ENCODE measurements at regions not wholly inside any gene's neighbourhood (a gene's known extent, or its start where the extent isn't known, plus 50 kb on each side); places are given as distances from the start of the nearest gene placed in this dataset.
A peak's percentile ranks its signal among the peaks of the same experiment; 100 is the strongest.

GRCh38 chr13:31944262-31945160 lies 87.1 kb upstream of the FRY start:
- no peak for TF ChIP-seq JUND (IDR thresholded peaks at IDR 0.05; ENCODE audit: low read depth)
- in situ Hi-C loops (cut with HindIII; ENCODE audit: low pct_unique_long_range_greater_than_20kb, low sequenced_read_pairs): no loop called here
- DNase-seq (ENCODE audit: low read depth in 1 of 2, low spot score in 1 of 2): no peak

DNA sequence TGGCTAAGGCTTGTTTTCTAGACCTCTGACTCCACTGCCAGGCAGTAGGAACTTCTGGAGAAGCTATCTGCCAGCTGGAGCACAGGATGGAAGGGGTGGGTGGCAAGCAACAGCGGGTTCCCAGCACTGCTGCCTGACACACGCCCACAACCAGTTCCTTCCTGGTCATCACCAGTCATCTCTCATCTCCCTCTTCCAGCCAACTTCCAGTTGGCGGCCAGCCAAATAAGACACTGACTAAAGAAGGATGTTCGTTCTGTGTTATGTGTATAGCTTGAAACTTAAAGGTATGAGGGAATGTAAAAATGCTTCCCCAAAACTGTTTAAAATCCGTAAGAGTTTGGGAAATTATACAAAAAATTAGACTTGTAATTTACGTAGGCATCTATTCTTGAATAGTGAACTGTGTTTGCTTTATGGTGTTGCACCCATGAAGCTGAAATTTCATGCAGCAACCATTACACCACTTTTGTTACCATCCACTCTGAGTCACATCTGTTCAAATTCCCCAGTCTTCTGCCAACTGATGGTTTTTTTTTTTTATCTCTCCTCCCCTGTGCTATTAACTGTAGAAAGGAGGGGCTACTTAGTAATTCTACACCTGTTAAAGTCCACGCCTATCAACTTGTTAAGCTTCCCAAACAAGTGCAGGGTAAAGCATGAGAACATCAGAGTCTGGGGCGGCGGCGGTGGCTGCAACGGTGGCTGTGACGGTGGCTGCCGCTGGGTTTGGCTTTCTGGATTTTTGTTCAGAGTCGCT lies 86.2 kb upstream of the FRY start:
- no peak for TF ChIP-seq JUND (IDR thresholded peaks at IDR 0.05; ENCODE audit: low read depth)
- in situ Hi-C loops (cut with HindIII; ENCODE audit: low pct_unique_long_range_greater_than_20kb, low sequenced_read_pairs): no loop called here
- DNase-seq (ENCODE audit: low read depth in 1 of 2, low spot score in 1 of 2): peak in 1 of 2 experiments; percentile 40

DNA sequence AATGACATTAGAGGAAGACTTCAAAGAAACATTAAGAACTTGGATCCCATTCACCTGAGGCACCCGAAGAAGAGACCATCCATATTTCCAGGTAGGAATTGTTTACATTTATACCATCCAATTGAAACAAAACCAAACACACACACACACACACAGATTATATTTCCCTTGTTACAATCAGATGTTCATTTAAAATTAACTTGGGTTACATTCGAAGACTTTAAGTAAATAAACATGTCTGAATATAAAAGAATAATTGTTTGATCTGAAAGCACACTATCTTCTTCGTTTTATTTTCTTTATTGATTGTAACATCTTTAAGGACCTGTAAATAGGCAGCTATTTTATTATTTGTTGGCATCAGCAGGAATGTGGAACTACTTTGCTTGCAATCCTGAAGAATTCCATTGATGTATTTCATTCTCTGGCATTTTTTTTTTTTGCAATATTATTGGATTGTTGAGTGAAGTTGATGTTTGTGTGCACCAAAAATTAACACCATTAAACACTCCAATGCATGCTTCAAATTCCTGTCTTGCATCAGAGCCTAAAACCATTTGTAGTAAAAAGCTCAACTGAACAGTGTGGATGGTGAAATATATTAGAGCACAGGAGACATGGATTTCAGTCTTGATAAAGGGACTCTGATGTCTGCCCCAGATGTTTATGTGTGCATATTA lies 85.3 kb upstream of the FRY start:
- no peak for TF ChIP-seq JUND (IDR thresholded peaks at IDR 0.05; ENCODE audit: low read depth)
- in situ Hi-C loops (cut with HindIII; ENCODE audit: low pct_unique_long_range_greater_than_20kb, low sequenced_read_pairs): no loop called here
- DNase-seq (ENCODE audit: low read depth in 1 of 2, low spot score in 1 of 2): no peak

DNA sequence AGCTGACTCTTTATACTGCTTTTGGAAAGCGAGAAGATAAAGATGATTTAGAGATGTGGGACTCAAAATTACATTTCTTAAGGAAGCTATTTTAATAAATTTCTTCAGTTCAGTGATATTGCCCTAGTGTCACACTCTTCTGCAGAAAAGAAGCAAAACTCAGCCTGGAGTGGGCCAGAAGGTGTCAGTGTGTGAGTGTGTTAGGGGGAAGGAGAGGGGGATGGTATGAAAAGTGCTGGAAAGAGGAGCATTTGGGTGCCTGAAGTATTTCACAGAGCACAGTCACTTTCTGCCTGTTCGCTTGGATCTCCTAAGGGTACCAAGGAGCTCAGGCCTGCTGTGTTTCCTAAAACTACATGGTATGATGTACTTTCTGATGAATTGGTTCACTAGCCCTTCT lies 84.5 kb upstream of the FRY start:
- TF ChIP-seq JUND (IDR thresholded peaks at IDR 0.05; ENCODE audit: low read depth): no peak
- in situ Hi-C loops (cut with HindIII; ENCODE audit: low pct_unique_long_range_greater_than_20kb, low sequenced_read_pairs): no loop called here
- no peak for DNase-seq (ENCODE audit: low read depth in 1 of 2, low spot score in 1 of 2)

DNA sequence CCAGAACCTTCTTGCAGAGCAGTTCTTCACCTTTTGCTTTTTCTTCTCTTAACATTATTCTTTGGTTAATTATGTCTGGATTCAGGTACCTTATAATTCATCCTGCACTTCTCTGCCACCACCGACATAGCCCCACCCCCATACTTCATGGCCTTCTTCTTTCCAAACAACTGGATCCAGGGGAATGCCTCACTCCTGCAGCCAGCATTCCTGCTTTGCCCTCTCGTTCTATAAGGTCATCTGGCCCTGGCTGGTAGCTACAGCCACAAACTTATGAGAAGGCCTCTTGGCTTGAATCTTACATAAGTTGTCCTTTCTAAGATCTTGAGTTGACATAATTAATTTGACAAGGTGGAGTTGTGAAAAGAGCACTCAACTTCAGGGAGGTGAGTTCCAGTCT lies 84.1 kb upstream of the FRY start:
- no peak for TF ChIP-seq JUND (IDR thresholded peaks at IDR 0.05; ENCODE audit: low read depth)
- DNase-seq (ENCODE audit: low read depth in 1 of 2, low spot score in 1 of 2): no peak
- in situ Hi-C loops (cut with HindIII; ENCODE audit: low pct_unique_long_range_greater_than_20kb, low sequenced_read_pairs): no loop called here

GRCh38 chr13:31949486-31949885 lies 82.1 kb upstream of the FRY start:
- no peak for TF ChIP-seq JUND (IDR thresholded peaks at IDR 0.05; ENCODE audit: low read depth)
- in situ Hi-C loops (cut with HindIII; ENCODE audit: low pct_unique_long_range_greater_than_20kb, low sequenced_read_pairs): no loop called here
- no peak for DNase-seq (ENCODE audit: low read depth in 1 of 2, low spot score in 1 of 2)

DNA sequence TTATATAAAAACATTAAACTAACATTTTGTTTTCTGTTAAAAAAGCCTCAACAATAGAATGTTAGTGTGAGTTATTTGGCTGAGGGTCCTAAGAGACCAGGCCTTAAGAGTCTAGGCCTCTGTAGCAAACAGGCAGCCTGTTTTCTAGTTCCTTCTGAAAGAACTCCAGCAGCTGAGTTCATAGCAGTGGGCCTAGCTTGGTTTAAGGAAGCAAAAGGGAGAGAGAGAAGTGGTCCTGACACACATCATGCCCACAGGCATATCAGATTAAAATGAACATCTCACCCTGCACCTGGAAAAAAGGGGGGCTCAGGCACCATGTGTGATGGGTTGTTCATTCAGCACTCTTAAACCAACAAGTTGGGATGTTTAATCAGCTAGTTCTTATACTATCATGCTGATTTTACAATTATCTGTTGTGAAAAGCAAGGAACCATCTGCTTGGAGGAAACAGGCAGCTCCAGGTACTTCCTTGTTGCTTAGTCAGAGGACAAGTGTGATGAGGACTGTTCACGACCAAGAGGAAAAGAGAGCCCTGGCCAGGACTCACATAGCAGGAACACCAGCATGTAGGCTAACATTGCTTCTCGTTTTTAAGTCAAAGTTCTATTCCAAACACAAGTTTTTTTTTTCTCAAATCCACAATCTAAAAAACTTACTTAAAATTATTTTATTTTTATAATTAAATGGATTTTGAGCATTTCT lies 81.3 kb upstream of the FRY start:
- in situ Hi-C loops (cut with HindIII; ENCODE audit: low pct_unique_long_range_greater_than_20kb, low sequenced_read_pairs): no loop called here
- DNase-seq (ENCODE audit: low read depth in 1 of 2, low spot score in 1 of 2): no peak
- no peak for TF ChIP-seq JUND (IDR thresholded peaks at IDR 0.05; ENCODE audit: low read depth)

DNA sequence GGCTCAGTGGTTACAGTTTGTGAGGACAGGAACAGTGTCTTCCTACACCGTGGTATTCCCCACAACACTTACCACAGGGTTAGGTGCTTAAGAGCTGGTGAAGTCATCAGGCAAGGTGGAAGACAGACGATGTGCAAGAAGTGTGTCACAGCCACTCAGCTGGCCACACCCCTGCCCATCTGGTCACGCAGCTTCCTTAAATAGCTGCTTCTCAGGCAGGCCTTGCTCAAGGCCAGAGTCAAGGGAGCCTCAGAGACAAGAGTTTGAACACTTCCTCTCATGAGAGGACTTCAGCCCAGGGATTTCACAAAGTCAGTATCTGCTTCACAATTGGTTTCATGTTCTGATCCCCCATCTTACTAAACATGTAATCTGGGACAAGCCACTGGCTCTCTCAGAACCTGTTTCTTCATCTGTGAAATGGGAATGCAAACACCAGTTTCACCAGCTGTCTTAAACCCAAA lies 80.3 kb upstream of the FRY start:
- in situ Hi-C loops (cut with HindIII; ENCODE audit: low pct_unique_long_range_greater_than_20kb, low sequenced_read_pairs): no loop called here
- DNase-seq (ENCODE audit: low read depth in 1 of 2, low spot score in 1 of 2): peak in 1 of 2 experiments; percentile 35
- TF ChIP-seq JUND (IDR thresholded peaks at IDR 0.05; ENCODE audit: low read depth): no peak

DNA sequence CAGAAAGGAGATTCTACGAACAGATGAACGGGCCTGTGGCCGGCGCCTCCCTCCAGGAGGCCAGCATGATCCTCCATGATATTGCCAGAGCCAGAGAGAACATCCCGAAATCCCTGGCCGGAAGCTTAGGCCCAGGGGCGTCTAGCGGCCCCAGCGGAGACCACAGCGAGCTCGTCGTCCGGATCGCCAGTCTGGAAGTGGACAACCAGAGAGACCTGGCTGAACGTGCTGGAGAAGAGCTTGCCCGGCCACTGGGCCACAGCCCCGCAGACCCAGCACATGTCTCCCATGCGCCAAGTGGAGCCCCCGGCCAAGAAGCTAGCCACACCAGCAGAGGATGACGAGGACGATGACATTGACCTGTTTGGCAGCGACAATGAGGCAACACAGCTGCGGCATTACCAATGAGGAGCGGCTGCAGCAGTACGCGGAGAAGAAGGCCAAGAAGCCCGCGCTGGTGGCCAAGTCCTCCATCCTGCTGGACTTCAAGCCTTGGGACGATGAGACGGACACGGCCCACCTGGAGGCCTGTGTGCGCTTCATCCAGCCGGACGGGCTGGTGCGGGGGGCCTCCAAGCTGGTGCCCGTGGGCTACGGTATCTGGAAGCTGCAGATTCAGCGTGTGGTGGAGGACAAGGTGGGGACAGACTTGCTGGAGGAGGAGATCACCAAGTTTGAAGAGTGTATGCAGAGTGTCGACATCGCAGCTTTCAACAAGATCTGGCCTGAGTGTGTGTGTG lies 78.8 kb upstream of the FRY start:
- no peak for TF ChIP-seq JUND (IDR thresholded peaks at IDR 0.05; ENCODE audit: low read depth)
- in situ Hi-C loops (cut with HindIII; ENCODE audit: low pct_unique_long_range_greater_than_20kb, low sequenced_read_pairs): no loop called here
- no peak for DNase-seq (ENCODE audit: low read depth in 1 of 2, low spot score in 1 of 2)

- in situ Hi-C loops (cut with HindIII; ENCODE audit: low pct_unique_long_range_greater_than_20kb, low sequenced_read_pairs): no loop called here
- DNase-seq (ENCODE audit: low read depth in 1 of 2, low spot score in 1 of 2): no peak
- TF ChIP-seq JUND (IDR thresholded peaks at IDR 0.05; ENCODE audit: low read depth): no peak
These were observed 76.5 kb upstream of the FRY start for GRCh38 chr13:31955101-31955500.

GRCh38 chr13:31955741-31956140 lies 75.8 kb upstream of the FRY start:
- DNase-seq (ENCODE audit: low read depth in 1 of 2, low spot score in 1 of 2): no peak
- in situ Hi-C loops (cut with HindIII; ENCODE audit: low pct_unique_long_range_greater_than_20kb, low sequenced_read_pairs): no loop called here
- no peak for TF ChIP-seq JUND (IDR thresholded peaks at IDR 0.05; ENCODE audit: low read depth)
